ENCODE measurements at regions not wholly inside any gene's neighbourhood (a gene's known extent, or its start where the extent isn't known, plus 50 kb on each side); places are given as distances from the start of the nearest gene placed in this dataset.
"Not testable (repeated sequence)": the region's sequence is repeated elsewhere in the genome, so short reads cannot be mapped to it uniquely, and the experiment has no call there.

- no peak for DNase-seq
Observed at GRCh38 chr4:174066611-174067205, 216.8 kb downstream of the FBXO8 start.

GRCh38 chr4:174062831-174063230 lies 220.6 kb downstream of the FBXO8 start:
- DNase-seq = no peak

- DNase-seq = no peak
Observed at GRCh38 chr4:174061026-174061425, 222.4 kb downstream of the FBXO8 start.

GRCh38 chr4:174058846-174059245 lies 224.6 kb downstream of the FBXO8 start:
- DNase-seq = no peak

- DNase-seq = no peak
Observed at GRCh38 chr4:174056959-174057358, 226.5 kb downstream of the FBXO8 start.

- no peak for DNase-seq
Observed at GRCh38 chr4:174055344-174055743, 228.1 kb downstream of the FBXO8 start.

- no peak for DNase-seq
Observed at GRCh38 chr4:174053895-174054294, 229.6 kb downstream of the FBXO8 start.

- DNase-seq = no peak
Observed at GRCh38 chr4:174047363-174047762, 236.1 kb downstream of the FBXO8 start.

GRCh38 chr4:174045829-174046228 lies 237.6 kb downstream of the FBXO8 start:
- DNase-seq = not testable (repeated sequence)

GRCh38 chr4:174045381-174045780 lies 238.1 kb downstream of the FBXO8 start:
- DNase-seq = no peak

- DNase-seq = no peak
Observed at GRCh38 chr4:174041555-174042105, 241.8 kb downstream of the FBXO8 start.

- DNase-seq = no peak
Observed at GRCh38 chr4:174040287-174040686, 243.2 kb downstream of the FBXO8 start.

- no peak for DNase-seq
Observed at GRCh38 chr4:174038481-174038880, 245.0 kb downstream of the FBXO8 start.

- DNase-seq = no peak
Observed at GRCh38 chr4:174037631-174038030, 245.8 kb downstream of the FBXO8 start.

- DNase-seq = no peak
Observed at GRCh38 chr4:174037049-174037448, 246.4 kb downstream of the FBXO8 start.

- DNase-seq = no peak
Observed at GRCh38 chr4:174036576-174036975, 246.9 kb downstream of the FBXO8 start.

GRCh38 chr4:174036111-174036510 lies 247.4 kb downstream of the FBXO8 start:
- DNase-seq = no peak

- DNase-seq = no peak
Observed at GRCh38 chr4:174023641-174024040, 259.8 kb downstream of the FBXO8 start.

- no peak for DNase-seq
Observed at GRCh38 chr4:174018236-174018635, 265.2 kb downstream of the FBXO8 start.

GRCh38 chr4:174016251-174016650 lies 267.2 kb downstream of the FBXO8 start:
- DNase-seq = no peak

GRCh38 chr4:174012886-174013259 lies 270.6 kb downstream of the FBXO8 start:
- DNase-seq = no peak

GRCh38 chr4:174012135-174012885 lies 271.2 kb downstream of the FBXO8 start:
- DNase-seq = no peak

- DNase-seq = no peak
Observed at GRCh38 chr4:174010547-174010946, 272.9 kb downstream of the FBXO8 start.

- no peak for DNase-seq
Observed at GRCh38 chr4:174009686-174010451, 273.6 kb downstream of the FBXO8 start.

Data from activated T-cell treated with anti-CD3 and anti-CD28 coated beads, Interleukin-2, amount 50 U/mL, for 48 hours (primary cell).